CD4-positive, alpha-beta T cell (primary cell): ENCODE measurements at regions not wholly inside any gene's neighbourhood (a gene's known extent, or its start where the extent isn't known, plus 50 kb on each side); places are given as distances from the start of the nearest gene placed in this dataset.

Experiments
- ATAC-seq: fragments of 200-7000 bp; cut with Tn5 transposase; one replicate; pipeline ENCODE4 v1.10.0; 2022; ENCODE audit warnings: mild to moderate bottlenecking; ENCODE audit not compliant: poor library complexity
- CTCF ChIA-PET: fragments of 350-600 bp; sonication (Branson Sonifier 250); formaldehyde crosslinking; loops from one replicate; lab custom pipeline; 2021; ENCODE audit warnings: antibody characterized with exemption, inconsistent platforms; lab: Charles Lee
- POLR2A ChIA-PET: fragments of 350-600 bp; sonication (Branson Sonifier 250); formaldehyde crosslinking; loops from one replicate; lab custom pipeline; 2021; ENCODE audit warnings: antibody characterized with exemption, inconsistent platforms; lab: Charles Lee
- DNase-seq, 14 experiments: peaks; one replicate each; pipeline ENCODE4 v3.0.0-alpha.2; 2013 to 2020; ENCODE audit warnings: mixed read lengths in 2 of 14
- H3K27ac ChIP-seq, 2 donors: one replicate each; pipeline versions ENCODE4 v1.5.1 to v1.7.0; 2013; ENCODE audit warnings: low read length in 2 of 2, low read depth in 1 of 2, mild to moderate bottlenecking in 1 of 2
- H3K27me3 ChIP-seq, 2 experiments: 1 replicate in 1 of 2; 2 replicates in 1 of 2; pipeline versions ENCODE4 v1.6.1 to v1.7.0; 2013; ENCODE audit warnings: low read length in 2 of 2, control low read depth in 1 of 2, mild to moderate bottlenecking in 1 of 2, moderate library complexity in 1 of 2; ENCODE audit not compliant: insufficient read depth in 2 of 2, control insufficient read depth in 1 of 2
- H3K36me3 ChIP-seq: one replicate; pipeline ENCODE4 v1.6.1; 2013; ENCODE audit warnings: low read length, control low read depth; ENCODE audit not compliant: insufficient read depth
- H3K4me1 ChIP-seq: one replicate; pipeline ENCODE4 v1.6.1; 2013; ENCODE audit warnings: low read length, control low read depth; ENCODE audit not compliant: insufficient read depth
- H3K4me3 ChIP-seq: one replicate; pipeline ENCODE4 v1.5.1; 2013; ENCODE audit warnings: mild to moderate bottlenecking, low read length, moderate library complexity
- H3K9me3 ChIP-seq, 2 experiments: 1 replicate in 1 of 2; 2 replicates in 1 of 2; pipeline versions ENCODE4 v1.6.1 to v1.7.0; 2013; ENCODE audit warnings: low read length in 2 of 2, mild to moderate bottlenecking in 2 of 2, control low read depth in 1 of 2, moderate library complexity in 1 of 2; ENCODE audit not compliant: control insufficient read depth in 1 of 2, insufficient read depth in 1 of 2
- H3K27ac Mint-ChIP-seq: one replicate; pipeline ENCODE4 v1.8.0; 2020; ENCODE audit warnings: mixed read lengths
- H3K27me3 Mint-ChIP-seq: one replicate; pipeline ENCODE4 v1.8.0; 2021; ENCODE audit warnings: mixed read lengths
- H3K36me3 Mint-ChIP-seq: one replicate; pipeline ENCODE4 v1.8.0; 2021; ENCODE audit warnings: low read depth, mixed read lengths
- H3K4me1 Mint-ChIP-seq: one replicate; pipeline ENCODE4 v1.8.0; 2021; ENCODE audit warnings: low read depth, mixed read lengths
- H3K4me3 Mint-ChIP-seq: one replicate; pipeline ENCODE4 v1.8.0; 2020; ENCODE audit warnings: mild to moderate bottlenecking, mixed read lengths
- H3K9me3 Mint-ChIP-seq: one replicate; pipeline ENCODE4 v1.8.0; 2020; ENCODE audit warnings: mixed read lengths
- CTCF ChIP-seq: fragments of 200-600 bp; IDR thresholded peaks from one replicate; pipeline ENCODE4 v1.8.0; 2022; ENCODE audit warnings: antibody characterized with exemption, mild to moderate bottlenecking
- intact Hi-C, 2 experiments: fragments of 100-400 bp; cut with DNase I in 1 of 2; cut with micrococcal nuclease in 1 of 2; formaldehyde crosslinking; loops; one replicate each; pipeline versions ENCODE4 v1.15.1 to v1.9.0; 2023 to 2025; cut with DNase I, micrococcal nuclease

- Histone ChIP-seq H3K9me3 (peaks cover 0 to 9% of the 10 kb centered on the region in 2 experiments), H3K27me3 (no peaks in the 10 kb centered on the region), H3K4me1 (no peaks in the 10 kb centered on the region), H3K27ac (no peak overlapping the region), H3K4me3 (no peak overlapping the region), H3K36me3 (no peaks in the 10 kb centered on the region)
- H3K9me3 Mint-ChIP-seq, result no peaks in the 10 kb centered on the region
- no peaks in the 10 kb centered on the region for H3K36me3 Mint-ChIP-seq
- peaks cover 8% of the 10 kb centered on the region for H3K27me3 Mint-ChIP-seq
- ATAC-seq, result no peak
- TF ChIP-seq CTCF, result no peak
- CTCF ChIA-PET, result no interaction called here
- H3K27ac Mint-ChIP-seq, result no peak overlapping the region
- POLR2A ChIA-PET, result no interaction called here
- peak in 2 of 14 experiments; percentile 12 to 32 for DNase-seq
- intact Hi-C loops, result no loop called here
- no peaks in the 10 kb centered on the region for H3K4me1 Mint-ChIP-seq
- no peak overlapping the region for H3K4me3 Mint-ChIP-seq
Measured at GRCh38 chr22:48245196-48245485, 1482.7 kb downstream of the TBC1D22A start.

GRCh38 chr22:48244388-48245195, 1482.1 kb downstream of the TBC1D22A start:
- ChIA-PET POLR2A (no interaction called here), CTCF (no interaction called here)
- Mint-ChIP-seq H3K36me3 (no peaks in the 10 kb centered on the region), H3K27ac (no peak overlapping the region), H3K4me1 (no peaks in the 10 kb centered on the region), H3K27me3 (peaks cover 9% of the 10 kb centered on the region), H3K9me3 (no peaks in the 10 kb centered on the region), H3K4me3 (no peak overlapping the region)
- H3K4me3 ChIP-seq, result no peak overlapping the region
- intact Hi-C loops, result no loop called here
- no peak overlapping the region for H3K27ac ChIP-seq
- ATAC-seq, result no peak
- H3K4me1 ChIP-seq, result no peaks in the 10 kb centered on the region
- H3K9me3 ChIP-seq, result peaks cover 0 to 9% of the 10 kb centered on the region in 2 experiments
- DNase-seq, result no peak
- TF ChIP-seq CTCF, result no peak
- H3K27me3 ChIP-seq, result no peaks in the 10 kb centered on the region
- H3K36me3 ChIP-seq, result no peaks in the 10 kb centered on the region

- Histone ChIP-seq H3K27me3 (no peaks in the 10 kb centered on the region), H3K27ac (no peak overlapping the region), H3K4me3 (no peak overlapping the region), H3K36me3 (no peaks in the 10 kb centered on the region), H3K9me3 (peaks cover 0 to 24% of the 10 kb centered on the region in 2 experiments), H3K4me1 (no peaks in the 10 kb centered on the region)
- no peak for ATAC-seq
- intact Hi-C loops, result no loop called here
- Mint-ChIP-seq H3K36me3 (no peaks in the 10 kb centered on the region), H3K4me1 (no peaks in the 10 kb centered on the region), H3K27me3 (peaks cover 6% of the 10 kb centered on the region), H3K9me3 (no peaks in the 10 kb centered on the region), H3K27ac (no peak overlapping the region), H3K4me3 (no peak overlapping the region)
- TF ChIP-seq CTCF, result no peak
- CTCF ChIA-PET, result no interaction called here
- DNase-seq, result no peak
- POLR2A ChIA-PET, result no interaction called here
Measured at GRCh38 chr22:48242461-48242864, 1480.0 kb downstream of the TBC1D22A start.
